ENCODE measurements at regions not wholly inside any gene's neighbourhood (a gene's known extent, or its start where the extent isn't known, plus 50 kb on each side); places are given as distances from the start of the nearest gene placed in this dataset.
"Not testable (repeated sequence)": the region's sequence is repeated elsewhere in the genome, so short reads cannot be mapped to it uniquely, and the experiment has no call there.

DNA sequence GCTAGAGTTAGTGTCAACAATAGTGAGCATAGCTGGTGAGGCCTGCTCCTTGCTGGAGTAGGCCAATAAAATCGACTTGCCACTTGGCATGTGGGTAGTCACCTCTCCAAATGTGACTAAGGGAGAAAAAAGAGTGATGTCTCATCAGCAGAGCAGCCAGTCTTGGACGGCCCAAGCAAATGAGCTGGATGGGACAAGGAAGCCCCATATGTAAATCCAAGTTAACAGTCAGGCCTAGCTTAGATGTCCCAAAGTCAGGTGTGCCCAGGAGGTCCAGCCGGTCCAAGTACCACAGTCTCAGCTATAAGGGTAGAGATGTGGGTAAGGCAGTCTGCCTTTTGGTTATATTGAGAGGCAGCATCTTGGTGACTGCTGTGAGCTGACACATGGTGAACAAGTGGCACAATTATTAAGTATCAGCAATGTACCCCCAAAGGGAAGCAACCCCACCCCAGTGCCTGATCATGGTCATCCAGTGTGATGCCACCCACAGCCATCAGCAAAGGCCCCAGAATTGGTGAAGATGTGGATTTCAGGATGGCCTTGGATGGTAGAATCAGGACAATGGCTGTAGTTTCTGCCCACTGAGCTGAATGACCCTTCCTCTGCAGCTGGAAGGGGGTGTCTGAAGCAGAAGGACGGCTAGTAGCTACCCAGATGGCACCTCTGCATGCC, 83.4 kb downstream of the TNFRSF13B start:
- no peak for DNase-seq

- DNase-seq: no peak
Observed at GRCh38 chr17:16887523-16888095, 84.3 kb downstream of the TNFRSF13B start.

DNA sequence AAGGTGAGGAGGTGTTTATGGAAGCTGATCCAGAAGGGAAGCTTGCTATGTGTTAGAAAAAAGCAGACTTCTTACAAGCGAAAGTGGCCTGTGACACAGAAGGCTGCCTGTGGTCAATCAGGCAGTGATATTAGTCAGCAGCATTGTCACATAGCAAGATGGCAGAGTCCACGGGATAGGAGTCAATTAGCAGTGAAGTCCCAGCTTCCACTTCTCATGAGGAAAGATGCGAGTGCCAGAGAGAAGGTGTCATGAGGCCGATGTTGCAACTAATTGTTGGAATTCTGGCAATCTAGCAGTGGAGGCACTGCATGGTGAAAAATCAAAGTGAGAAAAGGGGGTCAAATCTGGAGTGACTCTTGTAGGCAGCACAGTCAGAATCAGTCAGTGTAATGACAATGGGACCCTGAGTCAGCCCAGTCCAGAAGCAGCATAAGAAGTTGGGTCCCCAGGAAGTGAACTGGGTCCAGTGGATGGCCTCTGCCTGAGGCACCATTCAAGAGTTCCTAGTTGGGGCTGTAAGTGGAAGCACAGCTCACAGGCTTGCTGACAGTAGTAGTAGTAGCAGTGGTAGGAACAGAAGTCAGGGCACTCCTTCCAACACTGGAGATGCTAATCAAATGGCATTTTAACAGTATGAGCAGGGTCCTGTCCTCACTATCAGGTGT, 85.1 kb downstream of the TNFRSF13B start:
- no peak for DNase-seq

DNA sequence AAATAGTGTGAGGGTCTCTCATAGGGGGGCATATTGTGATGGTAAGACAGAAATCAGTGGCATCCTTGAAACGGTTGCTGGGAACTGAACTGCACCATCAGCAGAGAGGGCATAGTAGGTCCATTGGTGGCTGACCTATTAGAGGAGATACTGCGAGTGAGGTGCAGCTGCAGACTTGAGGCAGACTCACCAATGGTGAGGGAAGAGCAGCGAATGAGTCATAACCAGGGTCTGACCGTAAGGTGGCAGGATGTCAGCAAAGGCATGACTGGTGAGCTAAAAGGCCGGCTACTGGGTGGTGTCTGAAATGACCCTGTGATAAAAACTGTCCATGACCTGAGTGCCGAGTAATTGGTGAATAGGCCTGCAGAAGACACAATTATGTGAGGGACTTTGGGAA, 86.7 kb downstream of the TNFRSF13B start:
- DNase-seq: not testable (repeated sequence)

- DNase-seq: not testable (repeated sequence)
Observed at GRCh38 chr17:16882926-16883265, 89.0 kb downstream of the TNFRSF13B start.

GRCh38 chr17:16882243-16882925, 89.5 kb downstream of the TNFRSF13B start:
- no peak for DNase-seq

DNA sequence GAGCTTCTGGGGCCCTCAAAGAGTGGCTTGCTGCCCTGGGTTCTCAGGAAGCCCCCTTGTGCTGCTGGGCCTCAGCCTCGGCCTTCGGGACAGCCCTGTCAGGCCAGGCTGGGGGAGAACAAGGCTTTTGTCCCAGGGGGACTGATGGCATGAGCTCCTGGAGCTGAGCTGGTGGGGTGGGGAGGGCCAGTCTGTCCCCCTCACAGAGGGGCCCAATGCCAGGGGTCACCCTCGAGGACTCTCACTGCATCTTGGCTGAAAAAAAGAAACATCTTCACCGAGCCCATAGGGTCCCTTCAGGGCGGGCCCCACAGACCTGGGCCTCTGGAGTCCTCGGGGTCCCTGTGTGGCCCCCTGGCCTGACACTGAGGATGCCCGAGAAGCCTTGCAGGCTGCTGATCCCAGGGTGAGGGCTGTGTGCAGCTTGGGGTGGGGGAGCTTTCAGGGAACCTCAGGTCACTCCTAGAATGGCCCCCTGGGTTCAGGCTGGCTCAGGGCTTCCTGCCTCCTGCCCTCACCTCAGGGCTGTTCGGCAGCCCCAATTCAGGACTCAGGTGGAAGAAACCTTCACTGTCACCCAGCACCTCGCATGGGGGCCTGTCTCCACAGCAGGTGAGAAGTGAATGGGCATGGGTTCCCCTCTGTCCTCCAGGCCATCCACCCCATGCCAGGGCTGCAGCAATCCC, 90.5 kb downstream of the TNFRSF13B start:
- DNase-seq: no peak

DNA sequence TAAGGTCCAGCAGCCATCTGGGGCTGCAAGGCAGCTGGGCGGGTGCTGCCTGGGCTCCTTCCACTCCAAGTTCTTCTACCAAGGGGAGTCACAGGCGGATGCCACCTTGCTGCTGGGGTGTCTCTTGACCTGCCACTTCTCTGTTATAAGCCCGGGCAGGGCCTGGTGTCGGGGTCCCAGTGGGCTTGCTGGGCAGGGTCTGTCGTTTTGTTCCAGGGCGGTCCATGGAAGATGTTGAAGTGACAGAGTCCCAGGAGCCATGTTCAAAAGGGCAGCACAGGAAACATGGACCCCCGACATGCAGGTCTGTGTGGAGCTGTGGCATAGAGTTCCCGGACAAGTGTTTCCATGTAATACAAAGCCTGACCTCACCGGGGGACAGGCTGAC, 91.1 kb downstream of the TNFRSF13B start:
- DNase-seq: no peak

- DNase-seq: no peak
Observed at GRCh38 chr17:16880121-16880842, 91.6 kb downstream of the TNFRSF13B start.

- DNase-seq: no peak
Observed at GRCh38 chr17:16879686-16880085, 92.2 kb downstream of the TNFRSF13B start.

GRCh38 chr17:16878606-16879005, 93.3 kb downstream of the TNFRSF13B start:
- DNase-seq: no peak

- no peak for DNase-seq
Observed at GRCh38 chr17:16878084-16878483, 93.8 kb downstream of the TNFRSF13B start.

DNA sequence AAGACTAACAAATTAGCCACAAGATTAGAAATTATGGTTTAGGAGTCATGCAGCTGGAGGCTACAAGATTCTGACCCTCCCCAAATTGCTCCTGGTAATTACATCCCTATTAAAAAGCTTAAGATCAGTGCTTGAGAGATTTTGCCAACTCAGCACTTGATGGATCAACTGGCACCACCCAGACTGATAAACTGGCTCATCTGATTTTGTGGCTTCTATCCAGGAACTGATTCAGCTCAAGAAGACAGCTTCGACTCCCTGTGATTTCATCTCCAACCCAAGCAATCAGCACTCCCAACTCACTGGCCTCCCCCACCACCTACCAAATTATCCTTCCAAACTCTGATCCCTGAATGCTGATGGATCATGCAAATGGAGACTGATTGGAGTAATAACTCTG, 94.8 kb downstream of the TNFRSF13B start:
- DNase-seq: no peak

- DNase-seq: no peak
Observed at GRCh38 chr17:16875662-16876061, 96.3 kb downstream of the TNFRSF13B start.

DNA sequence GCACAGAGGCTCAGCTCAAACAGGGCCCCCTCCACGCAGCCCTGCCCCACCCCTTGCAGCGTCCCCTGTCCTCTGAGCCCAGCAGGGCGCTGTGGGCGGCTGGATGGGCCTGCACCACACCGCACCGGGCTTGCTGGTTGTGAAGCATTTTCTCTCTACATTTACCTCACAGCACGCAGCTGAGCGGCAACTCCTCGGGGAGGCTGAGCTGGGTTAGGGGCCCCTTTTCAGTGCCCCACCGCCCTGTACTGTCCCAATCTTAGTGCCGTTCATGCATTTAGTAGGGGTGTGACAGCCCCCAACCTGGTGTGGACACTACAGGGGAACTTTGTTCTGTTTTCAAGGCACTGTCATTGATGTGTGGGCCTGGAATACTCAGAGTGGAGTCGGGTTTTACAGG, 97.7 kb downstream of the TNFRSF13B start:
- DNase-seq: not testable (repeated sequence)

- DNase-seq: peak; percentile 7 to 19
Observed at GRCh38 chr17:16873174-16874035, 98.5 kb downstream of the TNFRSF13B start.

- DNase-seq: no peak
Observed at GRCh38 chr17:16872351-16873173, 99.4 kb downstream of the TNFRSF13B start.

DNA sequence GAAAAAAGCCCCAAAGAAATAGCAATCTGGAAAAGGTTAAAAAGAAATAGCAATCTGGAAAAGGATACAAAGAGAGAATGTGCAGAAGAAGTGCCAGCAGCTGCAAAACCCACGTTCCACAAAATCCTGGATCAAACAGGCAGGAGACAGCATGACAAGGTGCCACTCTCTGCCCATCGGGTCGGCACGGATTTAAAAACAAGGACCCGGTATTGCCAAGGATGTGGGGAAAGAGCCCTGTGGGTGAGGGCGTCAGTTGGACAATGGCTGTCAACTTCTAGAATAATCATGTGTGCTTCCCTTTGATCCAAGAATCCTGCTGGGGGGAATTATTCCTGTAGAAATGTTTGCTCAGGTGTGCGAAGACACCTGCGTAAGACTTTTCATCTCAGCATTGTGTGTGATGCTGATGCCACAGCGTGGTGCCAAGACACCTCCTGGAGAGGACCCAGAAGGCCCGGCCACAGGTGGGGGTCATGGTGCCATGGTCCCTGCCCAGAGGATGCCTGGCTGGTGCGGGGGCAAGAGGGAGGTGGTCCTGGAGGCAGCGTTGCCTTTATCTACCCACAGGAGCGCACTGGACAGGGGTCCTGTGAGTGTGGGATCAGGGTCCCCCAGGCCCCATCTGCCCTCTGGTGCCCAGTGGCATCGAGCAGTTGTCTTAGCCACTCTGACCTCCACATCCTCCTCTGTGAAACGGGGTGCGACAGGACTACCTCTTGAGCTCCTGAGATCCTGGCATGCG, 100.3 kb downstream of the TNFRSF13B start:
- DNase-seq: not testable (repeated sequence)
